Neural cell (in vitro differentiated cells): ENCODE measurements at regions not wholly inside any gene's neighbourhood (a gene's known extent, or its start where the extent isn't known, plus 50 kb on each side); places are given as distances from the start of the nearest gene placed in this dataset.

Source experiments
- H2AFZ ChIP-seq: fragments of 200-600, 300-800 bp; sonication (generic), shearing (Covaris generic); 2 replicates; pipeline ENCODE4 v1.6.0; 2014; ENCODE audit warnings: low read depth, mild to moderate bottlenecking, antibody characterized with exemption, low read length, moderate library complexity
- H3F3A ChIP-seq: fragments of 200-600 bp; shearing (Covaris generic); 2 replicates; pipeline ENCODE4 v1.6.1; 2016; ENCODE audit warnings: mild to moderate bottlenecking, moderate library complexity, mixed read lengths, antibody characterized with exemption, low read length; ENCODE audit not compliant: insufficient read depth, poor library complexity, severe bottlenecking
- H3K27ac ChIP-seq: fragments of 200-600, 300-800 bp; sonication (generic), shearing (Covaris generic); 2 replicates; pipeline ENCODE4 v1.5.1; 2014; ENCODE audit warnings: mild to moderate bottlenecking, low read length, moderate library complexity
- H3K27me3 ChIP-seq: fragments of 300-800, 200-600 bp; sonication (generic), shearing (Covaris generic); 2 replicates; pipeline ENCODE4 v1.6.0; 2014; ENCODE audit warnings: mild to moderate bottlenecking, low read depth, low read length, moderate library complexity; ENCODE audit not compliant: insufficient read depth
- H3K36me3 ChIP-seq: fragments of 300-800, 200-600 bp; sonication (generic), shearing (Covaris generic); 2 replicates; pipeline ENCODE4 v1.5.1; 2014; ENCODE audit warnings: mild to moderate bottlenecking, antibody characterized with exemption, low read length, moderate library complexity; ENCODE audit not compliant: insufficient read depth
- H3K4me2 ChIP-seq: fragments of 300-800, 200-600 bp; sonication (generic), shearing (Covaris generic); 2 replicates; pipeline ENCODE4 v1.6.0; 2014; ENCODE audit warnings: mild to moderate bottlenecking, low read length
- H3K4me3 ChIP-seq: fragments of 300-800, 200-600 bp; sonication (generic), shearing (Covaris generic); 2 replicates; pipeline ENCODE4 v1.5.1; 2014; ENCODE audit warnings: mild to moderate bottlenecking, low read length, moderate library complexity
- H3K79me2 ChIP-seq: fragments of 200-600 bp; shearing (Covaris generic); replicated peaks from 2 replicates; pipeline ENCODE4 v1.6.0; 2014; ENCODE audit warnings: mild to moderate bottlenecking, low read length, moderate library complexity; ENCODE audit not compliant: insufficient read depth
- H3K9ac ChIP-seq: fragments of 300-800, 200-600 bp; sonication (generic), shearing (Covaris generic); 2 replicates; pipeline ENCODE4 v1.6.1; 2016; ENCODE audit warnings: mild to moderate bottlenecking, low read length, mixed read lengths
- H3K9me2 ChIP-seq: fragments of 200-600 bp; shearing (Covaris generic); 2 replicates; pipeline ENCODE4 v1.6.1; 2016; ENCODE audit warnings: mild to moderate bottlenecking, low read length, mixed read lengths; ENCODE audit not compliant: insufficient read depth
- H3K9me3 ChIP-seq: fragments of 200-600, 300-800 bp; sonication (generic), shearing (Covaris generic); 2 replicates; pipeline ENCODE4 v1.6.1; 2016; ENCODE audit warnings: mild to moderate bottlenecking, mixed run types, low read length, moderate library complexity, mixed read lengths
- H4K20me1 ChIP-seq: fragments of 200-600 bp; shearing (Covaris generic); 2 replicates; pipeline ENCODE4 v1.6.1; 2016; ENCODE audit warnings: mild to moderate bottlenecking, mixed run types; ENCODE audit not compliant: insufficient read depth
- CTCF ChIP-seq: fragments of 450-650 bp; IDR thresholded peaks from 2 replicates; pipeline ENCODE4 v1.5.1; 2014; ENCODE audit warnings: antibody characterized with exemption, mild to moderate bottlenecking, moderate library complexity; ENCODE audit not compliant: poor library complexity, severe bottlenecking
- EP300 ChIP-seq: fragments of 450-650 bp; conservative IDR thresholded peaks from 2 replicates; pipeline ENCODE4 v1.6.1; 2014; ENCODE audit warnings: antibody characterized with exemption, mild to moderate bottlenecking, moderate library complexity; ENCODE audit not compliant: poor library complexity, severe bottlenecking
- EZH2 ChIP-seq: fragments of 200-600, 300-800 bp; shearing (Covaris generic), sonication (generic); IDR thresholded peaks from 2 replicates; pipeline ENCODE4 v1.6.1; 2014; ENCODE audit warnings: antibody characterized with exemption, low read length, borderline replicate concordance, mild to moderate bottlenecking; ENCODE audit not compliant: insufficient read depth, poor library complexity, severe bottlenecking
- MXI1 ChIP-seq: fragments of 450-650 bp; conservative IDR thresholded peaks from 2 replicates; pipeline ENCODE4 v1.6.1; 2014; ENCODE audit warnings: antibody characterized with exemption, mild to moderate bottlenecking; ENCODE audit not compliant: poor library complexity, severe bottlenecking
- POLR2AphosphoS5 ChIP-seq: IDR thresholded peaks from 2 replicates; pipeline ENCODE4 v1.6.1; 2012
- RAD21 ChIP-seq: fragments of 450-650 bp; conservative IDR thresholded peaks from 2 replicates; pipeline ENCODE4 v1.6.1; 2014; ENCODE audit warnings: antibody characterized with exemption, mild to moderate bottlenecking, moderate library complexity
- REST ChIP-seq: IDR thresholded peaks from 2 replicates; pipeline ENCODE4 v1.6.1; 2012; ENCODE audit warnings: borderline replicate concordance
- SMC3 ChIP-seq: fragments of 450-650 bp; conservative IDR thresholded peaks from 2 replicates; pipeline ENCODE4 v1.6.1; 2014; ENCODE audit warnings: antibody characterized with exemption, mild to moderate bottlenecking, moderate library complexity; ENCODE audit not compliant: poor library complexity
- TAF1 ChIP-seq: IDR thresholded peaks from 2 replicates; pipeline ENCODE4 v1.6.1; 2012; ENCODE audit warnings: low read depth

GRCh38 chr20:40562031-40562430, 127.0 kb downstream of the MAFB start:
- Histone ChIP-seq H3K27ac (no peak overlapping the region), H3K27me3 (no peaks in the 10 kb centered on the region), H2AFZ (no peak overlapping the region), H3K9me3 (no peaks in the 10 kb centered on the region), H3K9ac (no peak overlapping the region), H3K9me2 (no peaks in the 10 kb centered on the region), H3K4me3 (no peak overlapping the region), H3F3A (no peaks in the 10 kb centered on the region), H4K20me1 (no peaks in the 10 kb centered on the region), H3K36me3 (no peaks in the 10 kb centered on the region), H3K4me2 (no peak overlapping the region), H3K79me2 (no peaks in the 10 kb centered on the region)
- TF ChIP-seq TAF1 (no peak), EZH2 (no peak), SMC3 (no peak), CTCF (no peak), RAD21 (no peak), MXI1 (no peak), POLR2AphosphoS5 (no peak), REST (no peak), EP300 (no peak)

- no peak overlapping the region for H3K4me2 ChIP-seq
- no peak overlapping the region for H3K9ac ChIP-seq
- no peaks in the 10 kb centered on the region for H3K79me2 ChIP-seq
- no peak overlapping the region for H3K27ac ChIP-seq
- no peaks in the 10 kb centered on the region for H3K9me2 ChIP-seq
- H3F3A ChIP-seq = no peaks in the 10 kb centered on the region
- H3K9me3 ChIP-seq = no peaks in the 10 kb centered on the region
- H3K4me3 ChIP-seq = no peak overlapping the region
- H3K27me3 ChIP-seq = no peaks in the 10 kb centered on the region
- no peaks in the 10 kb centered on the region for H4K20me1 ChIP-seq
- TF ChIP-seq TAF1 (no peak), EP300 (no peak), REST (no peak), SMC3 (no peak), CTCF (no peak), POLR2AphosphoS5 (no peak), EZH2 (no peak), MXI1 (no peak), RAD21 (no peak)
- no peak overlapping the region for H2AFZ ChIP-seq
- H3K36me3 ChIP-seq = no peaks in the 10 kb centered on the region
Measured at GRCh38 chr20:40561187-40561586, 127.8 kb downstream of the MAFB start.
